GM12892 (cell line): ENCODE measurements at regions not wholly inside any gene's neighbourhood (a gene's known extent, or its start where the extent isn't known, plus 50 kb on each side); places are given as distances from the start of the nearest gene placed in this dataset.

Source experiments
- POLR2A ChIP-seq: IDR thresholded peaks from 2 replicates; pipeline ENCODE4 v1.6.1; 2011; ENCODE audit warnings: low read depth, low read length, control low read depth
- POLR2AphosphoS5 ChIP-seq: IDR thresholded peaks from 2 replicates; pipeline ENCODE4 v1.6.1; 2011; ENCODE audit warnings: low read depth, low read length, control low read depth
- TAF1 ChIP-seq: IDR thresholded peaks from 2 replicates; pipeline ENCODE4 v1.6.1; 2011; ENCODE audit warnings: low read depth, mild to moderate bottlenecking, control low read depth, low read length, borderline replicate concordance

GRCh38 chr1:229726061-229726460, 100.0 kb downstream of the URB2 start:
- TF ChIP-seq POLR2AphosphoS5: no peak
- TF ChIP-seq POLR2A: no peak
- no peak for TF ChIP-seq TAF1
